Left lobe of liver (tissue), 2 donors: ENCODE measurements at regions not wholly inside any gene's neighbourhood (a gene's known extent, or its start where the extent isn't known, plus 50 kb on each side); places are given as distances from the start of the nearest gene placed in this dataset.
"Not testable (repeated sequence)": the region's sequence is repeated elsewhere in the genome, so short reads cannot be mapped to it uniquely, and the experiment has no call there.

Experiments
- ATAC-seq: fragments of 200-7000 bp; cut with Tn5 transposase; one replicate; pipeline ENCODE4 v1.9.1; 2020; ENCODE audit warnings: mild to moderate bottlenecking, moderate library complexity
- DNase-seq: peaks from one replicate; pipeline ENCODE4 v3.0.0-alpha.2; 2020; ENCODE audit warnings: low spot score
- donor health status: DM: no; HTN: no; CAD: no; lungs with moderate emphysema.
- donor health status: DM: no; HTN: yes; CAD: no.

DNA sequence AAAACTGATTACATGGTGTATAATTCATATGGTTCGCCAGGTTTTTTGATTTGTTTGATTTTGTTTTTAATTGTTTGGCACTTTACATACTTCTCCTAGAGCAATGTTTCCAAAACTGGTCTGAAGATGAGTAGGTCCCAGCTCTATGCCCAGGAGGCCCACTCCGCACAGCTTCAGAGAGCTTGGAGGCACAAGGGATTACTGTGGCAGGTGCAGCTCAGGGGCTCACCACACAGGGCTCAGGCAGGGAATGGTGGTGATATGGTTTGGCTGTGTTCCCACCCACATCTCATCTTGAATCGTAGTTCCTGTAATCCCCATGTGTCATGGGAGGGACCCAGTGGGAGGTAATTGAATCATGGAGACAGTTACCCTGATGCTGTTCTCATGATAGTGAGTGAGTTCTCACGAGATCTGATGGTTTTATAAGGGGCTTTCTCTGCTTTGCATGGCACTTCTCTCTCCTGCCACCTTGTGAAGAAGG lies 296.6 kb downstream of the MED10 start:
- ATAC-seq (no peak), DNase-seq (no peak)

DNA sequence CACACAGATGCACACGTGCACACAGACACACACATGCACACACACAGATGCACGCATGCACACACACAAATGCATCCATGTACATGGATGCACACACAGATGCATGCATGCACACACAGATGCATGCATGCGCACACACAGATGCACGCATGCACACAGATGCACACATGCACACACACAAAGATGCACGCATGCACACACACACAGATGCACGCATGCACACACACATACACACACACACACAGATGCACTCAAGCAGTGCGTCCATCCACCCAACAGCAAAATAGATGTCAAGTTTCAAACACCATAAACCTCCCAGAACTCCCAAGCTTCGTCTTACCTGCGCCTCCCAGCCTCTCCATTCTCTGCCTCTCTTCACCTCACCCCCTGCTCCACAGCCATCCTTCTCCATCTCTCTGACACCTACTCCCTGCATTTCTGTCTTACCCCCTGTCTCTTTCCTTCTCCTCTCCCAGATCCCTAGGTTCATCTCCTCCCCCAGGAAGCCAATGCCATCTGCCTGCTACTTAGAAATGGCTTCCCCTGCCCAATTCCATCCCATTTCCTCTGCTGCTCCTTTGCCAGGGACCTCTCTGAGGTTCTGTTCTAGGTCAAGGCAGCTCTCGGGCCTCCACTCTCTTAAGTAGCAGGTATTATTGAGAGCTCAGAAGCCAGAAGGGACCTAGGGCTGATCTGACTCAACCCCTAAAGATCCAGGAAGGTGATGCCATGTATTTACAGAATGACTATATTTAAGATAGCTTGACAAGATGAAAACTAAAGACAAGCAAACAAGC lies 297.2 kb downstream of the MED10 start:
- no peak for DNase-seq
- no peak for ATAC-seq

DNA sequence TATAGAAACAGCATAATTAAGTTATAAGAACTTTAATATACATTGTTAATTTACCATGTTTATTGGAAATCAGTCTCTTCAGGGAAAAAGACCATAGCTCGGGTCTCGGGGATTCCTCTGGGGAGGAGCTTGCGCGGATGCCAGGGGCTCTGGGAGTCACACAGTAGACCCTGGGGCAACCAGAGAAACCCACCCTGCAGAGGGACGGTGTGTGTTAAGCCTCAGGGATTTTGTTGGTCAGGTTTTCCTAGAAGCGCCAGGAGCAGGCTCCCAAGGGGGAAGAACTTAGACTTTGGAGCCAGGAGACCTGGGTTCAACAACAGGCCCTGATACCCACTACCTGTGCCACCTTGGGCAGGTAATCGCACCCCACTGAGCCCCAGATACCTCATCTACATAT lies 297.9 kb downstream of the MED10 start:
- ATAC-seq (no peak), DNase-seq (no peak)

DNA sequence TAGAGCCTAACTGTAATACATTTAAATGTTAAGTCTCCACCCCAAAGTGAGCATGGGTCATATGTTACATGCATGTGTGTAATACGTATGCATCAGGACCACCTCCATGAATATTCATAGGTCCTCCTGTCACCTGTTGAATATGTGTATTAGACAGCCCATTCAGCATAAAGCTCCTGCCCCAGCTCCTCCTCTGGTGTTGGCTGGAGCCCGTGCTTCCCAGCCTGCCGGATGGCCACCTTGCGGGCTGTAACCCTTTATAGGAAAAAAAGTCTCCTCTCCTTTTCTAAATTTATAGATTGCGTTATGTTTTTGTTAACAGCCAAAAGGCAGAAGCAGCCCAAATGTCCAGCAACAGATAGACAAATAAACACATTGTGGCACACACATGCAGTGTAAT lies 299.5 kb downstream of the MED10 start:
- no peak for DNase-seq

DNA sequence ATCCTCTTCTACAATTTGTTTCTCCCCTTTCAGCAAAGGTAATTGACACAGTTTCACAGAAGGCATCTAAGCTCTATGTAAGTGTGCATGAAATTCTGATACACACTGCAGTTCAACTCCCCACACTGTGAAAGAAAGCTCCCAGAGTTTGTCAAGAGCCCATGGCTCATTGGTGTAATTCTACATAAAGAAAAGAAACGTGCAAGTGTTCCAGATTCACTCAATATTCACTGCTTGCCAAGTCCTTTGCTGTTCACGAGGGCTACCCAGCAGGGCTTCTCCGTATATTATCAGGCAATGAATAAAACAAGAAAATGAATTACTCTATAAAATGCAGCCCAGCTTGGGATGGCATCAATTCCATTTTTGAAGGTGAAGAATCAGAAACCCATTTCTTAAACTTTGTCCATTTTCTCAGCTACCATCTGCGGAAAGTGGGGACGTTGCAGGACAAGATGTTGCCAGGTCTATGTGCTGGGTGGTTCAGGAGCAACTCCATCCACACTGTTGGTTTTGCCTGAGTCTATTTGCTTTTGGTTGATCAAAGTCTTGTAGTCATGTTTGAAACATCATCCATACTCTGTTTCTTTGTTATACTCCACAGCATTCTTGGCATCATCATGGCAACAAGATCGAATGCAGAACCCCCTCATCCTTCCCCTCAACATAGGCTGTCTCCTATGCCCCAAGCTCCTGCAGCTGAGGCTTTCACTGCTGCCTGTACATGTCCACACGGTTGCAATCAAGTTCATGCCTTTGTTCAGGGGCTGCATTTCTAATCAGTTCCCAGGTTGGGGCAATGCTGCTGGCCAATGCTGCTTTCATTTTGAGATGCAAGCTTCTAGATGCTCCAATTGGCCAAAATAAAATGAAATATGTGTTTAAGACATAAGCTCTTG lies 301.8 kb downstream of the MED10 start:
- ATAC-seq (no peak), DNase-seq (no peak)

More for the DNA sequence above, 299.5 kb downstream of the MED10 start:
- no peak for ATAC-seq

DNA sequence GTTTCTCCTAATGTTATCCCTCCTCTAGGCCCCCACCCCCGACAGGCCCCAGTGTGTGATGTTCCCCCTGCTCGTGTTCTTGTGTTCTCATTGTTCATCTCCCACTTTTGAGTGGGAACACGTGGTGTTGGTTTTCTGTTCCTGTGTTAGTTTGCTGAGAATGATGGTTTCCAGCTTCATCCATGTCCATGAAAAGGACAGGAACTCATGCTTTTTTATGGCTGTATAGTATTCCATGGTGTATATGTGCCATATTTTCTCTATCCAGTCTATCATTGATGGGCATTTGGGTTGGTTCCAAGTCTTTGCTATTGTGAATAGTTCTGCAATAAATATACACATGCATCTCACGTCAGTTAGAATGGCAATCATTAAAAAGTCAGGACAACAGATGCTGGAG lies 305.9 kb downstream of the MED10 start:
- not testable (repeated sequence) for ATAC-seq, DNase-seq

DNA sequence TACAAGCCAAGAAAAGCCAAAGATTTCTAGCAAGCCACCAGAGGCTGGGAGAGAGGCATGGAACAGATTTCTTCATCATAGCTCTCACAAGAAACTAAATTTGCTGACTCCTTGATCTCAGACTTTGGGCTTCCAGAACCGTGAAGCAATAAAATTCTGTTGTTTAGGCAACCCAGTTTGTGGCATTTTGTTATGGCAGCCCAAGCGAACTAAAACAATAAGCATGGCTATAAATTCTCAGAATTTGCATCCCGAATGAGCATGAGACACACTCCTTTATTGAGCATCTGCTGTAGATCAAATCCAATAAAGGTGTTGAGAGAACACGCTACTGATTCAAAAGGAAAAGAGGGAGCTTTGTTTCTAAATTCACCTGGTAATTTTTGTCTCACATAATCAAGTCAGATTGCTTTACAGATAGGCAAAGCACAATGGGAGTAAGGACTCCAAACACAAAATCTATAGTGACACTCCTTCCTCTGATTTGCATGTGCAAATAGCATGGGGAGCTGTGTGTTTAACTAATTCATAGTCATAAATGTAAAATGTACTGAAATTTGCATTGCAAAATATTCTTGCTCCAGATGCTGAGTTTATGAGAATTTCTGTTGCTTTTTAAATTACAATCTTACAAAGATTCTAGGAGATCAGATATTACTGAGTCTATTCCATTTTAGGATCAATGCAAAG lies 308.7 kb downstream of the MED10 start:
- no peak for DNase-seq
- no peak for ATAC-seq

GRCh38 chr5:6066016-6066415 lies 312.3 kb downstream of the MED10 start:
- DNase-seq (no peak), ATAC-seq (no peak)

DNA sequence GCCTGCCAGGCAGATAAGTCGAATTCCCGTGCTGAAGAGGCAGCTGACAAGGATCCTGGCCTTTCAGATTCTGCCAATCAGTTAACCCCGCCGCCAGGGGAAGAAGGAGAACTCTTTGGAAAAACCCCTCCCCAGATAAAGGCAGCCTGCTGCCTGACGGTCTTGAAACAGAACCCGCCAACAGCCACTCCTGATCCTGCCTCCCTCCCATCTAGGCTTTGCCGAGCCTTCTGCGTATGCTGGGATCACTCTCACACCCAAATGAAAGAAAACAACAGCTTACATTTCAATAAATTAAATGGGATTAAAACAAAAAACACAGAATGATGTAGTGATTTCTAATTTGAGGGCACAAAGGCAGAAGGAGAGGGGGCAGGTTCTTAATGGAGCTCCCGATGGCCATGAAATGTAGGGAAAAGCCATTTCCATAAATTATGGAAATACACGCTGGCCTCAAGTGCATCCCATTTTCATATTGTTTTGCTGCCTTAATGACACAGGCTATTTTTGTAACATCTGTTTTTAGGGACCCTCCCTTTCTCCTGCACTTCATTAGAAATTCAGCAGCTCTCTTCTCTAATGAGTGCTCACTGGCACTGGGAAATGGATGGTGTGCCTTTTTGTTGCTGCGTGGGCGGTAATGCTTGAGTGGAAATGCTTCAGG lies 319.1 kb downstream of the MED10 start:
- no peak for ATAC-seq
- no peak for DNase-seq

- no peak for DNase-seq
- ATAC-seq, result no peak
Measured at GRCh38 chr5:6058055-6058715, 320.2 kb downstream of the MED10 start.

- DNase-seq (no peak), ATAC-seq (no peak)
Measured at GRCh38 chr5:6056280-6056679, 322.1 kb downstream of the MED10 start.

- no peak for ATAC-seq
- DNase-seq, result no peak
Measured at GRCh38 chr5:6049662-6050061, 328.7 kb downstream of the MED10 start.

GRCh38 chr5:6048746-6049145 lies 329.6 kb downstream of the MED10 start:
- ATAC-seq (no peak), DNase-seq (no peak)

- ATAC-seq (no peak), DNase-seq (no peak)
Measured at GRCh38 chr5:6046296-6046967, 331.9 kb downstream of the MED10 start.

- no peak for DNase-seq
- no peak for ATAC-seq
Measured at GRCh38 chr5:6043491-6044310, 334.6 kb downstream of the MED10 start.

- ATAC-seq (no peak), DNase-seq (no peak)
Measured at GRCh38 chr5:6041977-6042550, 336.3 kb downstream of the MED10 start.

DNA sequence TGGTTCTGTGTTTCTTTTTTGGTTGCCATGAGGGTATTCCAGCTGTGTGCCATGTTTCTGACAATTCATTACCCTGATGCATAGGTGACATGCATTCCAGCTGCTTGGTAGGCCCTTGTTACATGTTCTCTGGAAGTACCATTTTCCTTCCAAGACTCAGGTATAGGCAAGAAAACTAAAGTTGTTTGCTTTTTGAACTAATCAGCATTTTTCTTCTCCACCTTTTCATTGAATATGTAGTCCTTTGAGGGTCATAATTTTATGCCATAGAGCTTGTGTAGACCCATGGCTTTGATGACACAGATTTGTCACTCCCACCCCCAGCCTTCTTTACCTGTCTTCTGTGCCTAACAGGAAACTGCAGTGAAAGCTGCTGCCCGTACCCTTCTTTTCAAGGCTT lies 339.2 kb downstream of the MED10 start:
- ATAC-seq (no peak), DNase-seq (no peak)

- no peak for ATAC-seq
- DNase-seq, result no peak
Measured at GRCh38 chr5:6036006-6036405, 342.3 kb downstream of the MED10 start.
